DND-41 (cell line): ENCODE measurements at regions not wholly inside any gene's neighbourhood (a gene's known extent, or its start where the extent isn't known, plus 50 kb on each side); places are given as distances from the start of the nearest gene placed in this dataset.
"Not testable (repeated sequence)": the region's sequence is repeated elsewhere in the genome, so short reads cannot be mapped to it uniquely, and the experiment has no call there.

Experiments
- ATAC-seq: fragments of 200-7000 bp; cut with Tn5 transposase; 3 replicates; pipeline ENCODE4 v1.9.1; 2021; ENCODE audit warnings: low read depth; ENCODE audit not compliant: insufficient read depth
- DNase-seq: peaks from one replicate; pipeline ENCODE4 v3.0.0-alpha.2; 2020
- H2AFZ ChIP-seq: 2 replicates; pipeline ENCODE4 v1.6.0; 2012; ENCODE audit warnings: low read depth, low read length
- H3K27ac ChIP-seq: 2 replicates; pipeline ENCODE4 v1.5.1; 2012; ENCODE audit warnings: low read length, inconsistent platforms
- H3K27me3 ChIP-seq: fragments of 200-600 bp; sonication (generic); 2 replicates; pipeline ENCODE4 v1.6.0; 2012; ENCODE audit warnings: low read length, mild to moderate bottlenecking, inconsistent platforms; ENCODE audit not compliant: insufficient read depth, poor library complexity
- H3K36me3 ChIP-seq: 2 replicates; pipeline ENCODE4 v1.5.1; 2012; ENCODE audit warnings: low read length, inconsistent platforms; ENCODE audit not compliant: insufficient read depth
- H3K4me1 ChIP-seq: 2 replicates; pipeline ENCODE4 v1.5.1; 2012; ENCODE audit warnings: mild to moderate bottlenecking, low read length; ENCODE audit not compliant: insufficient read depth
- H3K4me2 ChIP-seq: 2 replicates; pipeline ENCODE4 v1.6.0; 2012; ENCODE audit warnings: mild to moderate bottlenecking, moderate library complexity, low read length, inconsistent platforms; ENCODE audit not compliant: insufficient read depth
- H3K4me3 ChIP-seq, 2 experiments: fragments of 200-600 bp in 1 of 2; shearing (Covaris generic) in 1 of 2; 2 replicates each; pipeline ENCODE4 v1.5.1; 2012 to 2016; ENCODE audit warnings: inconsistent platforms in 2 of 2, low read length in 2 of 2, mild to moderate bottlenecking in 2 of 2, low read depth in 1 of 2, moderate library complexity in 1 of 2
- H3K79me2 ChIP-seq: 2 replicates; pipeline ENCODE4 v1.6.0; 2012; ENCODE audit warnings: low read length, inconsistent platforms; ENCODE audit not compliant: insufficient read depth
- H3K9ac ChIP-seq: 2 replicates; pipeline ENCODE4 v1.6.0; 2012; ENCODE audit warnings: low read depth, mild to moderate bottlenecking, inconsistent platforms, low read length, moderate library complexity
- H3K9me3 ChIP-seq: 2 replicates; pipeline ENCODE4 v1.5.1; 2012; ENCODE audit warnings: low read length, moderate library complexity, mild to moderate bottlenecking, inconsistent platforms; ENCODE audit not compliant: insufficient read depth, severe bottlenecking
- H4K20me1 ChIP-seq: 2 replicates; pipeline ENCODE4 v1.6.0; 2012; ENCODE audit warnings: low read length; ENCODE audit not compliant: insufficient read depth
- CTCF ChIP-seq: IDR thresholded peaks from 2 replicates; pipeline ENCODE4 v1.5.1; 2012; ENCODE audit warnings: borderline replicate concordance, low read length, moderate library complexity, mild to moderate bottlenecking; ENCODE audit not compliant: poor library complexity, severe bottlenecking; ENCODE audit errors: extremely low read depth
- EZH2 ChIP-seq: IDR thresholded peaks from 3 replicates; pipeline ENCODE4 v1.6.1; 2012; ENCODE audit warnings: borderline replicate concordance, low read depth, mild to moderate bottlenecking, moderate library complexity, low read length, inconsistent platforms; ENCODE audit not compliant: severe bottlenecking

GRCh38 chr5:152170350-152170749, 234.7 kb downstream of the NMUR2 start:
- Histone ChIP-seq H3K9me3 (no peaks in the 10 kb centered on the region), H4K20me1 (no peaks in the 10 kb centered on the region), H3K4me2 (no peak overlapping the region), H2AFZ (no peak overlapping the region), H3K4me3 (no peak overlapping the region), H3K4me1 (no peaks in the 10 kb centered on the region), H3K36me3 (no peaks in the 10 kb centered on the region), H3K79me2 (no peaks in the 10 kb centered on the region), H3K27ac (no peak overlapping the region), H3K27me3 (peaks cover 2% of the 10 kb centered on the region), H3K9ac (no peak overlapping the region)
- ATAC-seq (no peak), DNase-seq (no peak)
- TF ChIP-seq CTCF (no peak), EZH2 (no peak)

GRCh38 chr5:152164860-152165259, 240.2 kb upstream of the GLRA1 start:
- H4K20me1 ChIP-seq, result no peaks in the 10 kb centered on the region
- H3K9ac ChIP-seq, result no peak overlapping the region
- DNase-seq, result no peak
- no peaks in the 10 kb centered on the region for H3K27me3 ChIP-seq
- no peaks in the 10 kb centered on the region for H3K79me2 ChIP-seq
- no peak overlapping the region for H3K4me3 ChIP-seq
- ATAC-seq, result no peak
- H3K4me2 ChIP-seq, result no peak overlapping the region
- H3K27ac ChIP-seq, result no peak overlapping the region
- H3K4me1 ChIP-seq, result no peaks in the 10 kb centered on the region
- H3K36me3 ChIP-seq, result no peaks in the 10 kb centered on the region
- TF ChIP-seq CTCF, result no peak
- TF ChIP-seq EZH2, result no peak
- no peak overlapping the region for H2AFZ ChIP-seq
- H3K9me3 ChIP-seq, result no peaks in the 10 kb centered on the region

DNA sequence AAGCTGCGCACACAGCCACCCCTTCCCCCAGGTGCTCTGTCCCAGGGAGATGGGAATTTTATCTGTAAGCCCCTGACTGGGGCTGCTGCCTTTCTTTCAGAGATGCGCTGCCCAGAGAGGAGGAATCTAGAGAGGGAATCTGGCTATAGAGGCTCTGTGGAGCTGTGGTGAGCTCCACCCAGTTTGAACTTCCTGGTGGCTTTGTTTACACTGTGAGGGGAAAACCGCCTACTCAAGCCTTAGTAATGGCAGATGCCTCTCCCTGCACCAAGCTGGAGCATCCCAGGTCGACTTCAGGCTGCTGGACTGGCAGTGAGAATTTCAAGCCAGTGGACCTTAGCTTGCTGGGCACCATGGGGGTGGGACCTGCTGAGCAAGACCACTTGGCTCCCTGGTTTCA, 235.2 kb upstream of the GLRA1 start:
- H3K4me3 ChIP-seq, H3K4me2 ChIP-seq, ATAC-seq, H3K9ac ChIP-seq, H3K79me2 ChIP-seq, H2AFZ ChIP-seq, H3K9me3 ChIP-seq, H3K27me3 ChIP-seq, H3K4me1 ChIP-seq, H4K20me1 ChIP-seq, DNase-seq, H3K27ac ChIP-seq, H3K36me3 ChIP-seq: not testable (repeated sequence)

- not testable (repeated sequence) for H3K9ac ChIP-seq, ATAC-seq, H3K9me3 ChIP-seq, H3K36me3 ChIP-seq, H3K79me2 ChIP-seq, H4K20me1 ChIP-seq, H3K4me3 ChIP-seq, H3K4me2 ChIP-seq, H2AFZ ChIP-seq, H3K27me3 ChIP-seq, DNase-seq, H3K4me1 ChIP-seq, H3K27ac ChIP-seq
These were observed 229.8 kb upstream of the GLRA1 start for GRCh38 chr5:152154452-152154851.
